ENCODE measurements at regions not wholly inside any gene's neighbourhood (a gene's known extent, or its start where the extent isn't known, plus 50 kb on each side); places are given as distances from the start of the nearest gene placed in this dataset.
A peak's percentile ranks its signal among the peaks of the same experiment; 100 is the strongest.

GRCh38 chr19:29454109-29454508, 71.7 kb upstream of the VSTM2B start:
- Histone ChIP-seq H3K4me1 (ENCODE audit: control insufficient read depth, insufficient read depth, low read length, poor library complexity, severe bottlenecking) (no peaks in the 10 kb centered on the region), H3K4me3 (ENCODE audit: low read depth, low read length) (no peak overlapping the region), H3K36me3 (ENCODE audit: control insufficient read depth, insufficient read depth, low read length) (no peaks in the 10 kb centered on the region), H3K27ac (ENCODE audit: insufficient read depth, low read length, poor library complexity, severe bottlenecking) (no peak overlapping the region), H3K9me3 (ENCODE audit: control insufficient read depth in 2 of 2, low read length in 2 of 2) (peaks cover 5% of the 10 kb centered on the region in 2 experiments), H3K27me3 (ENCODE audit: control insufficient read depth, insufficient read depth, low read length) (no peaks in the 10 kb centered on the region)
- Mint-ChIP-seq H3K27me3 (peaks cover 4% of the 10 kb centered on the region), H3K36me3 (no peaks in the 10 kb centered on the region), H3K4me3 (no peak overlapping the region), H3K4me1 (no peaks in the 10 kb centered on the region), H3K27ac (no peak overlapping the region), H3K9me3 (peaks cover 0 to 28% (median 3%) of the 10 kb centered on the region in 7 donors)
- no peak for ATAC-seq (ENCODE audit: low read depth in 2 of 2)
- no peak for DNase-seq

DNA sequence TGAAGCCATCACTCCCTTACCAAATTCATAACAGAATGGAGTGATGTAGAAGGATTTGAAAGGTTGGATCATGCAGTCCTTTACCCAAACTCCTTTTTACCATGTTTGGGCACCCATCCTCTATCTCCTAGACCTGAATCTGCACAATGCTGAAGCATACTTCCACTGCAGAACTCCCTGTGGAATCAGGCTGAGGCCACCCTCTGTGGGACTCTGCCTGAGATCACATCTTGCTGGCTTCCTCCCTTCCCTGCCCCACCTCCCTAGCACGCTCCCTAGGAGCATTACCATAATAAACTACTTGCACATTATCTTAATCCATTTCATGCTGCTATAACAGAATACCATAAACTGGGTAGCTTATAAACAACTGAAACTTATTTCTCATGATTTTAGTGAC, 68.4 kb upstream of the VSTM2B start:
- no peaks in the 10 kb centered on the region for H3K36me3 ChIP-seq (ENCODE audit: control insufficient read depth, insufficient read depth, low read length)
- H3K27ac Mint-ChIP-seq, result no peak overlapping the region
- ATAC-seq (ENCODE audit: low read depth in 2 of 2), result no peak
- H3K4me1 ChIP-seq (ENCODE audit: control insufficient read depth, insufficient read depth, low read length, poor library complexity, severe bottlenecking), result no peaks in the 10 kb centered on the region
- no peaks in the 10 kb centered on the region for H3K4me1 Mint-ChIP-seq
- no peak for DNase-seq
- H3K9me3 Mint-ChIP-seq, result peaks cover 0 to 29% (median 3%) of the 10 kb centered on the region in 7 donors
- H3K27ac ChIP-seq (ENCODE audit: insufficient read depth, low read length, poor library complexity, severe bottlenecking), result no peak overlapping the region
- H3K27me3 ChIP-seq (ENCODE audit: control insufficient read depth, insufficient read depth, low read length), result no peaks in the 10 kb centered on the region
- H3K36me3 Mint-ChIP-seq, result no peaks in the 10 kb centered on the region
- H3K4me3 ChIP-seq (ENCODE audit: low read depth, low read length), result no peak overlapping the region
- no peak overlapping the region for H3K4me3 Mint-ChIP-seq
- peaks cover 5% of the 10 kb centered on the region in 2 experiments for H3K9me3 ChIP-seq (ENCODE audit: control insufficient read depth in 2 of 2, low read length in 2 of 2)
- H3K27me3 Mint-ChIP-seq, result peaks cover 4% of the 10 kb centered on the region

GRCh38 chr19:29467824-29468401, 57.9 kb upstream of the VSTM2B start:
- Mint-ChIP-seq H3K27ac (no peak overlapping the region), H3K36me3 (no peaks in the 10 kb centered on the region), H3K4me1 (no peaks in the 10 kb centered on the region), H3K4me3 (no peak overlapping the region), H3K9me3 (peaks cover 0 to 4% (median 0%) of the 10 kb centered on the region in 7 donors), H3K27me3 (peaks cover 27% of the 10 kb centered on the region)
- DNase-seq (peak in 1 of 3 donors; percentile 43), ATAC-seq (ENCODE audit: low read depth in 2 of 2) (no peak)
- Histone ChIP-seq H3K9me3 (ENCODE audit: control insufficient read depth in 2 of 2, low read length in 2 of 2) (peaks cover 0 to 2% of the 10 kb centered on the region in 2 experiments), H3K27me3 (ENCODE audit: control insufficient read depth, insufficient read depth, low read length) (peaks cover 3% of the 10 kb centered on the region), H3K4me1 (ENCODE audit: control insufficient read depth, insufficient read depth, low read length, poor library complexity, severe bottlenecking) (no peaks in the 10 kb centered on the region), H3K27ac (ENCODE audit: insufficient read depth, low read length, poor library complexity, severe bottlenecking) (no peak overlapping the region), H3K36me3 (ENCODE audit: control insufficient read depth, insufficient read depth, low read length) (no peaks in the 10 kb centered on the region), H3K4me3 (ENCODE audit: low read depth, low read length) (no peak overlapping the region)

DNA sequence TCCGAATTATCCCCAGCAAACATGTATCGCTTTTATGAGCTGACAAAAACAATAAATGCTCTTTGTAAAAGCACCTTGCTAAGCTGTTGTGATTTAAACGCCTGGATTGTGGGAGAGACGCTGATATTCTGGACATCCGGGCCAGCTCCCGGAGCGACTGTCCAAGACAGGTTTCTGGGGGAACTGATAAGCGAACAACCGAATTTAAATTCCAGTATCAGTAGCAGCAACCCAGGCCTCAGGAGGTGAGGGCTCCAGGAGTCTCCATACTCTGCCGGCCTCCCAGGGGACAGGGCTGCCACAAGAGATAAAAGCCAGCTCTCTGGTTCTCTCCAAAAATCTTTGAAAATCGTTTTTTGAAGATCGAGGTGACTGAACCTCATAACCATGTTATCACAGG, 50.3 kb upstream of the VSTM2B start:
- H3K4me3 Mint-ChIP-seq, result no peak overlapping the region
- H3K27me3 Mint-ChIP-seq, result peaks cover 6% of the 10 kb centered on the region
- DNase-seq, result no peak
- Histone ChIP-seq H3K9me3 (ENCODE audit: control insufficient read depth in 2 of 2, low read length in 2 of 2) (peaks cover 0 to 3% of the 10 kb centered on the region in 2 experiments), H3K27ac (ENCODE audit: insufficient read depth, low read length, poor library complexity, severe bottlenecking) (no peak overlapping the region), H3K4me1 (ENCODE audit: control insufficient read depth, insufficient read depth, low read length, poor library complexity, severe bottlenecking) (no peaks in the 10 kb centered on the region), H3K27me3 (ENCODE audit: control insufficient read depth, insufficient read depth, low read length) (peaks cover 5% of the 10 kb centered on the region), H3K36me3 (ENCODE audit: control insufficient read depth, insufficient read depth, low read length) (no peaks in the 10 kb centered on the region), H3K4me3 (ENCODE audit: low read depth, low read length) (no peak overlapping the region)
- peaks cover 0 to 6% (median 4%) of the 10 kb centered on the region in 7 donors for H3K9me3 Mint-ChIP-seq
- no peak overlapping the region for H3K27ac Mint-ChIP-seq
- H3K36me3 Mint-ChIP-seq, result no peaks in the 10 kb centered on the region
- ATAC-seq (ENCODE audit: low read depth in 2 of 2), result no peak
- no peaks in the 10 kb centered on the region for H3K4me1 Mint-ChIP-seq

Data from CD4-positive, CD25-positive, alpha-beta regulatory T cell (primary cell).